ENCODE measurements at regions not wholly inside any gene's neighbourhood (a gene's known extent, or its start where the extent isn't known, plus 50 kb on each side); places are given as distances from the start of the nearest gene placed in this dataset.

DNA sequence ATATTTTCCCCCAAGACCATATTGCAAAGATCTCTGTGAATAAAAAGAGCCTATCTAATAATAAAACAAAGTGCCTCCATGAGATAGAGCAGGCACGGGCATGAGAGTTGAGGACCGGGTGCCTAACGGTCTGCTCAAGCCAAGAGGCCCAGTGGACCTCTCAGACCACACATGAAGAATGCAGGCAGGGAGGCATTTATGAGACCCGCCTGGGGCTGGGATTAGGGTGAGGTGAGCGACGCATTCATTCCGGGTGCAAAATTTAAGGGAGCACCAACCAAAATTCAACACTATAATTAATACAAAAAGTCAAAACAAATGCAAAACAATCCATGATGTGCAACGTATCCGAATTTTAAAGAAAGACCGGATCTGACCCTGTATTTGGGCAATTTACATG is 108.5 kb downstream of the MAF start:
- Histone ChIP-seq H3K9me3 (ENCODE audit: insufficient read depth, low read length, severe bottlenecking) (no peaks in the 10 kb centered on the region), H3K27ac (ENCODE audit: low read length) (no peak overlapping the region), H2AFZ (ENCODE audit: low read depth, low read length) (no peak overlapping the region), H3K4me3 (ENCODE audit: low read depth in 1 of 2, low read length in 2 of 2) (no peak overlapping the region), H4K20me1 (ENCODE audit: insufficient read depth, low read length) (no peaks in the 10 kb centered on the region), H3K79me2 (ENCODE audit: insufficient read depth, low read length) (no peaks in the 10 kb centered on the region), H3K4me1 (ENCODE audit: insufficient read depth, low read length) (no peaks in the 10 kb centered on the region), H3K36me3 (ENCODE audit: insufficient read depth, low read length) (no peaks in the 10 kb centered on the region), H3K4me2 (ENCODE audit: insufficient read depth, low read length) (no peak overlapping the region), H3K27me3 (ENCODE audit: insufficient read depth, low read length, poor library complexity) (no peaks in the 10 kb centered on the region), H3K9ac (ENCODE audit: low read depth, low read length) (no peak overlapping the region)
- DNase-seq: no peak
- ATAC-seq (ENCODE audit: insufficient read depth, low read depth): no peak
- TF ChIP-seq, protein P1, sequence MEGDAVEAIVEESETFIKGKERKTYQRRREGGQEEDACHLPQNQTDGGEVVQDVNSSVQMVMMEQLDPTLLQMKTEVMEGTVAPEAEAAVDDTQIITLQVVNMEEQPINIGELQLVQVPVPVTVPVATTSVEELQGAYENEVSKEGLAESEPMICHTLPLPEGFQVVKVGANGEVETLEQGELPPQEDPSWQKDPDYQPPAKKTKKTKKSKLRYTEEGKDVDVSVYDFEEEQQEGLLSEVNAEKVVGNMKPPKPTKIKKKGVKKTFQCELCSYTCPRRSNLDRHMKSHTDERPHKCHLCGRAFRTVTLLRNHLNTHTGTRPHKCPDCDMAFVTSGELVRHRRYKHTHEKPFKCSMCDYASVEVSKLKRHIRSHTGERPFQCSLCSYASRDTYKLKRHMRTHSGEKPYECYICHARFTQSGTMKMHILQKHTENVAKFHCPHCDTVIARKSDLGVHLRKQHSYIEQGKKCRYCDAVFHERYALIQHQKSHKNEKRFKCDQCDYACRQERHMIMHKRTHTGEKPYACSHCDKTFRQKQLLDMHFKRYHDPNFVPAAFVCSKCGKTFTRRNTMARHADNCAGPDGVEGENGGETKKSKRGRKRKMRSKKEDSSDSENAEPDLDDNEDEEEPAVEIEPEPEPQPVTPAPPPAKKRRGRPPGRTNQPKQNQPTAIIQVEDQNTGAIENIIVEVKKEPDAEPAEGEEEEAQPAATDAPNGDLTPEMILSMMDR (IDR thresholded peaks at IDR 0.05; ENCODE audit: borderline replicate concordance, extremely low read depth, low read length, poor library complexity, severe bottlenecking): no peak
- TF ChIP-seq EZH2 (IDR thresholded peaks at IDR 0.05; ENCODE audit: borderline replicate concordance, low read depth, low read length, severe bottlenecking): no peak

DNA sequence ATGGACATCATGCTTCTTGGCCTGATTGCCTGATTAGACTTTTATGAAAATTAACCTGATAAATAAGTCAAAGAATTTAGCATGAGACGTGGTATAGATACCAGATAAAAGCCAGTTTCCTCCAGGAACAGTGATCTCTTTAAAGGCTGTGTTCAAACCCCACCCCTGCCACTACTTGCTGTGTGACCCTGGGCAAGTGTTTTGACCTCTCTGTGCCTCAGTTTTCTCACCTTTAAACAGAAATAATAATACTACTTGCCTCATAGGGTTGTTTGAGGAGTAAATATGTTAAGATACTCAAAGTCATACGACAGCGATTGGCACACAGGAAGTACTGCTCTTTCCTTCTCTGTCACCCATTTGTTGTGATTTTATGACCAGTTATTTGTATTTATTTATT is 115.5 kb downstream of the MAF start:
- Histone ChIP-seq H3K27me3 (ENCODE audit: insufficient read depth, low read length, poor library complexity) (no peaks in the 10 kb centered on the region), H3K36me3 (ENCODE audit: insufficient read depth, low read length) (no peaks in the 10 kb centered on the region), H3K27ac (ENCODE audit: low read length) (no peak overlapping the region), H3K79me2 (ENCODE audit: insufficient read depth, low read length) (no peaks in the 10 kb centered on the region), H3K9ac (ENCODE audit: low read depth, low read length) (no peak overlapping the region), H3K9me3 (ENCODE audit: insufficient read depth, low read length, severe bottlenecking) (no peaks in the 10 kb centered on the region), H3K4me2 (ENCODE audit: insufficient read depth, low read length) (no peak overlapping the region), H3K4me3 (ENCODE audit: low read depth in 1 of 2, low read length in 2 of 2) (no peak overlapping the region), H4K20me1 (ENCODE audit: insufficient read depth, low read length) (no peaks in the 10 kb centered on the region), H3K4me1 (ENCODE audit: insufficient read depth, low read length) (no peaks in the 10 kb centered on the region), H2AFZ (ENCODE audit: low read depth, low read length) (no peak overlapping the region)
- no peak for ATAC-seq (ENCODE audit: insufficient read depth, low read depth)
- no peak for DNase-seq
- TF ChIP-seq, protein P1 (IDR thresholded peaks at IDR 0.05; ENCODE audit: borderline replicate concordance, extremely low read depth, low read length, poor library complexity, severe bottlenecking): no peak
- no peak for TF ChIP-seq EZH2 (IDR thresholded peaks at IDR 0.05; ENCODE audit: borderline replicate concordance, low read depth, low read length, severe bottlenecking)

DNA sequence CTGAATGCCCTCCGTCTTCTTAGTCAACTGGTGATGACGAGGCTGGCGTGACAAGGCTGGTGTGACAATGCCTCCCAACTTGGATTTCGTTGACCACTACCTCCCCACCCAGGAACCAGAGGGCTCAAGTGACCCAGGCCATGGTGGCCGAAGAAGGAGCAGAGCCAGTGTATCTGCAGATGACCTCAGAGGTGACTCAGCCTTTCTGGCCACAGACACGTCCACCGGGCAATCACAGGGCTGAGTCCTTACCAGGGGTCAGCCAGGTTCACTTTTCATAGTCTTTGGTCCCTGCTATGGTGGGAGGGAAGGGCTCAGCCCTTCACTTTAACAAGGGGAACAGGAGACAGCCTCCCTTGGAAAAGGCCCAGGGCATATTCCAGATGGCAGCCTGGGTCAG is 116.3 kb downstream of the MAF start:
- DNase-seq: no peak
- Histone ChIP-seq H3K9me3 (ENCODE audit: insufficient read depth, low read length, severe bottlenecking) (no peaks in the 10 kb centered on the region), H3K27ac (ENCODE audit: low read length) (no peak overlapping the region), H3K36me3 (ENCODE audit: insufficient read depth, low read length) (no peaks in the 10 kb centered on the region), H3K9ac (ENCODE audit: low read depth, low read length) (no peak overlapping the region), H3K4me2 (ENCODE audit: insufficient read depth, low read length) (no peak overlapping the region), H3K79me2 (ENCODE audit: insufficient read depth, low read length) (no peaks in the 10 kb centered on the region), H2AFZ (ENCODE audit: low read depth, low read length) (no peak overlapping the region), H3K4me1 (ENCODE audit: insufficient read depth, low read length) (no peaks in the 10 kb centered on the region), H4K20me1 (ENCODE audit: insufficient read depth, low read length) (no peaks in the 10 kb centered on the region), H3K27me3 (ENCODE audit: insufficient read depth, low read length, poor library complexity) (no peaks in the 10 kb centered on the region), H3K4me3 (ENCODE audit: low read depth in 1 of 2, low read length in 2 of 2) (no peak overlapping the region)
- TF ChIP-seq, protein P1 (IDR thresholded peaks at IDR 0.05; ENCODE audit: borderline replicate concordance, extremely low read depth, low read length, poor library complexity, severe bottlenecking): no peak
- no peak for TF ChIP-seq EZH2 (IDR thresholded peaks at IDR 0.05; ENCODE audit: borderline replicate concordance, low read depth, low read length, severe bottlenecking)
- ATAC-seq (ENCODE audit: insufficient read depth, low read depth): no peak

DNA sequence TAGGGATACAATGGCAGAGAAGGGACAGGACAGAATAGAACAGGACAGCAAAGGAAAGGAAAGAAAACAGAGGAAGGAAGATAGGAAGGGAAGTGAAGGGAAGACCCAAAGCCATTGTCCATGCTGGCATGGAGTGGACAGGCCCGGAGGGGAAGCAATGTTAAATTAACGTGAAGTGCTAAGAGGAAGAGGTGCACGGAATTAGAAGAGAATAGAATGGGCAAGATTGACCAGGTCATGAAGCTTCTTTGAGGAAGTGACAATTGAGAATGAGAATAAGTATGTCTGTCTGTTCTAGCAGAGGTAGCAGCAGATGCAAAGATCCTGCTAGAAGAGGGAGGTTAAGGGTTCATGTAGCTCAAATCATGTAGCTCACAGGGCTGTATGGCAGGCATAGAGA is 117.2 kb downstream of the MAF start:
- DNase-seq (no peak), ATAC-seq (ENCODE audit: insufficient read depth, low read depth) (no peak)
- H3K27ac ChIP-seq (ENCODE audit: low read length): no peak overlapping the region
- H3K79me2 ChIP-seq (ENCODE audit: insufficient read depth, low read length): no peaks in the 10 kb centered on the region
- H3K36me3 ChIP-seq (ENCODE audit: insufficient read depth, low read length): no peaks in the 10 kb centered on the region
- no peak overlapping the region for H3K4me3 ChIP-seq (ENCODE audit: low read depth in 1 of 2, low read length in 2 of 2)
- H3K9ac ChIP-seq (ENCODE audit: low read depth, low read length): no peak overlapping the region
- no peak overlapping the region for H2AFZ ChIP-seq (ENCODE audit: low read depth, low read length)
- no peaks in the 10 kb centered on the region for H3K9me3 ChIP-seq (ENCODE audit: insufficient read depth, low read length, severe bottlenecking)
- no peak overlapping the region for H3K4me2 ChIP-seq (ENCODE audit: insufficient read depth, low read length)
- no peaks in the 10 kb centered on the region for H3K4me1 ChIP-seq (ENCODE audit: insufficient read depth, low read length)
- no peak for TF ChIP-seq EZH2 (IDR thresholded peaks at IDR 0.05; ENCODE audit: borderline replicate concordance, low read depth, low read length, severe bottlenecking)
- TF ChIP-seq, protein P1 (IDR thresholded peaks at IDR 0.05; ENCODE audit: borderline replicate concordance, extremely low read depth, low read length, poor library complexity, severe bottlenecking): no peak
- no peaks in the 10 kb centered on the region for H3K27me3 ChIP-seq (ENCODE audit: insufficient read depth, low read length, poor library complexity)
- no peaks in the 10 kb centered on the region for H4K20me1 ChIP-seq (ENCODE audit: insufficient read depth, low read length)

All from DND-41 (cell line).